SK-N-SH (cell line): ENCODE measurements at regions not wholly inside any gene's neighbourhood (a gene's known extent, or its start where the extent isn't known, plus 50 kb on each side); places are given as distances from the start of the nearest gene placed in this dataset.
A peak's percentile ranks its signal among the peaks of the same experiment; 100 is the strongest.

Source experiments
- CTCF ChIA-PET: fragments of 300-600, 350-600 bp; formaldehyde crosslinking; extraction: SDS; loops from one replicate; lab custom pipeline; 2021; lab: Yijun Ruan, JAX
- POLR2A ChIA-PET: fragments of 350-600 bp; sonication (Branson Sonifier 250); formaldehyde crosslinking; extraction: SDS; loops from one replicate; lab custom pipeline; 2020; ENCODE audit warnings: antibody characterized with exemption, inconsistent platforms; lab: Yijun Ruan, JAX
- DNase-seq: peaks from one replicate; pipeline ENCODE4 v3.0.0; 2012
- H2AFZ ChIP-seq: fragments of 200-600 bp; sonication (generic); 2 replicates; pipeline ENCODE4 v1.8.1; 2016; ENCODE audit warnings: antibody characterized with exemption, mild to moderate bottlenecking, low read depth
- H3F3A ChIP-seq: fragments of 200-600 bp; sonication (generic); replicated peaks from 2 replicates; pipeline ENCODE3; 2016; ENCODE audit warnings: antibody characterized with exemption, mild to moderate bottlenecking; ENCODE audit not compliant: insufficient read depth
- H3K27ac ChIP-seq, 2 experiments: fragments of 200-500 bp in 1 of 2; fragments of 200-600 bp in 1 of 2; sonication (Bioruptor generic) in 1 of 2; sonication (generic), shearing (Covaris generic) in 1 of 2; 2 replicates each; pipeline versions ENCODE4 v1.5.1 to v1.6.1; 2014 to 2016; ENCODE audit warnings: low read depth in 2 of 2, inconsistent platforms in 1 of 2, low read length in 1 of 2, mild to moderate bottlenecking in 1 of 2, mixed read lengths in 1 of 2
- H3K27me3 ChIP-seq: fragments of 200-600 bp; sonication (generic), shearing (Covaris generic); 2 replicates; pipeline ENCODE4 v1.6.1; 2016; ENCODE audit warnings: mixed run types; ENCODE audit not compliant: insufficient read depth
- H3K36me3 ChIP-seq, 2 experiments: fragments of 200-500 bp in 1 of 2; fragments of 200-600 bp in 1 of 2; sonication (Bioruptor generic) in 1 of 2; sonication (generic) in 1 of 2; replicated peaks in 1 of 2; 2 replicates each; pipeline versions ENCODE3 to v1.5.1; 2014 to 2016; ENCODE audit warnings: low read length in 1 of 2, mild to moderate bottlenecking in 1 of 2; ENCODE audit not compliant: insufficient read depth in 2 of 2, control insufficient read depth in 1 of 2
- H3K4me1 ChIP-seq, 2 experiments: fragments of 200-500 bp in 1 of 2; fragments of 200-600 bp in 1 of 2; sonication (Bioruptor generic) in 1 of 2; sonication (generic), shearing (Covaris generic) in 1 of 2; 2 replicates each; pipeline versions ENCODE4 v1.5.1 to v1.6.1; 2014 to 2016; ENCODE audit warnings: low read depth in 1 of 2, low read length in 1 of 2, mixed run types in 1 of 2; ENCODE audit not compliant: insufficient read depth in 2 of 2, control insufficient read depth in 1 of 2
- H3K4me2 ChIP-seq: fragments of 200-600 bp; sonication (generic), shearing (Covaris generic); 2 replicates; pipeline ENCODE4 v1.6.1; 2017; ENCODE audit warnings: mixed run types
- H3K4me3 ChIP-seq, 2 experiments: fragments of 200-500 bp in 1 of 2; fragments of 200-600 bp in 1 of 2; sonication (Bioruptor generic) in 1 of 2; sonication (generic), shearing (Covaris generic) in 1 of 2; 2 replicates each; pipeline versions ENCODE4 v1.5.1 to v1.8.1; 2014 to 2016; ENCODE audit warnings: low read depth in 2 of 2, inconsistent platforms in 1 of 2, low read length in 1 of 2, mild to moderate bottlenecking in 1 of 2, mixed read lengths in 1 of 2, moderate library complexity in 1 of 2
- H3K79me2 ChIP-seq: fragments of 200-600 bp; sonication (generic); 2 replicates; pipeline ENCODE4 v1.8.1; 2017; ENCODE audit warnings: mild to moderate bottlenecking; ENCODE audit not compliant: insufficient read depth
- H3K9ac ChIP-seq: fragments of 200-600 bp; sonication (generic); 2 replicates; pipeline ENCODE4 v1.6.1; 2017; ENCODE audit warnings: mixed run types
- H3K9me2 ChIP-seq: fragments of 200-600 bp; sonication (generic); 2 replicates; pipeline ENCODE4 v1.6.1; 2017; ENCODE audit warnings: mixed run types
- H3K9me3 ChIP-seq: fragments of 200-600 bp; sonication (generic); 2 replicates; pipeline ENCODE4 v1.6.1; 2017; ENCODE audit warnings: mixed run types, mild to moderate bottlenecking, moderate library complexity
- H4K20me1 ChIP-seq: fragments of 200-600 bp; sonication (generic); 2 replicates; pipeline ENCODE4 v1.6.1; 2017; ENCODE audit warnings: mild to moderate bottlenecking, mixed run types; ENCODE audit not compliant: insufficient read depth
- CHD2 ChIP-seq: fragments of 150-350 bp; IDR thresholded peaks from 2 replicates; pipeline ENCODE4 v1.6.1; 2018; ENCODE audit warnings: low read length; ENCODE audit not compliant: partially characterized antibody
- ELF1 ChIP-seq: IDR thresholded peaks from 2 replicates; pipeline ENCODE4 v1.4.0; 2012
- EP300 ChIP-seq, 2 experiments: IDR thresholded peaks; 2 replicates each; pipeline versions ENCODE4 v1.4.0 to v1.6.1; 2012; ENCODE audit warnings: borderline replicate concordance in 1 of 2, low read depth in 1 of 2, low read length in 1 of 2
- GABPA ChIP-seq: IDR thresholded peaks from 2 replicates; pipeline ENCODE4 v1.4.0; 2012; ENCODE audit warnings: low read depth, mild to moderate bottlenecking
- GATA2 ChIP-seq: sonication (generic); formaldehyde crosslinking; IDR thresholded peaks from 2 replicates; pipeline ENCODE4 v1.5.0; 2020; ENCODE audit warnings: mild to moderate bottlenecking, missing genetic modification reagents
- MXI1 ChIP-seq: IDR thresholded peaks from 2 replicates; pipeline ENCODE4 v1.6.1; 2012; ENCODE audit warnings: mild to moderate bottlenecking, low read depth, low read length, improper control_type of control experiment
- PBX3 ChIP-seq: IDR thresholded peaks from 2 replicates; pipeline ENCODE4; 2012
- POLR2AphosphoS5 ChIP-seq: IDR thresholded peaks from 2 replicates; pipeline ENCODE4 v1.6.1; 2012; ENCODE audit warnings: low read depth, low read length
- RCOR1 ChIP-seq: fragments of 150-350 bp; IDR thresholded peaks from 2 replicates; pipeline ENCODE4 v1.6.1; 2017; ENCODE audit warnings: antibody characterized with exemption, low read length
- REST ChIP-seq: IDR thresholded peaks from 2 replicates; pipeline ENCODE4 v1.6.1; 2012; ENCODE audit warnings: mild to moderate bottlenecking, low read depth, low read length, moderate library complexity
- RFX5 ChIP-seq: IDR thresholded peaks from 2 replicates; pipeline ENCODE4 v1.6.1; 2012; ENCODE audit warnings: mild to moderate bottlenecking, improper control_type of control experiment, low read length
- SIN3A ChIP-seq: IDR thresholded peaks from 2 replicates; pipeline ENCODE4 v1.6.1; 2012; ENCODE audit warnings: low read depth, mild to moderate bottlenecking, low read length, moderate library complexity, borderline replicate concordance
- TAF1 ChIP-seq: IDR thresholded peaks from 2 replicates; pipeline ENCODE4 v1.6.1; 2012; ENCODE audit warnings: low read depth, mild to moderate bottlenecking, low read length, moderate library complexity, borderline replicate concordance
- TCF12 ChIP-seq: IDR thresholded peaks from 2 replicates; pipeline ENCODE4 v1.4.0; 2012
- USF1 ChIP-seq: IDR thresholded peaks from 2 replicates; pipeline ENCODE4 v1.4.0; 2012; ENCODE audit warnings: low read depth, borderline replicate concordance
- YY1 ChIP-seq: IDR thresholded peaks from 2 replicates; pipeline ENCODE4 v1.4.0; 2012; ENCODE audit warnings: low read depth, mild to moderate bottlenecking
- WGBS: methylation state at CpG from one replicate; pipeline ENCODE4 v1.1.6; 2017; ENCODE audit warnings: low lambda C conversion rate; 5-methylcytosine and 5-hydroxymethylcytosine counted together

- Histone ChIP-seq H3K4me1 (no peaks in the 10 kb centered on the region; a peak in 2 of 4 replicates), H3K27ac (no peak overlapping the region), H3K36me3 (no peaks in the 10 kb centered on the region), H3K9me3 (no peaks in the 10 kb centered on the region), H3K27me3 (no peaks in the 10 kb centered on the region), H2AFZ (no peak overlapping the region), H4K20me1 (no peaks in the 10 kb centered on the region), H3K79me2 (no peaks in the 10 kb centered on the region), H3K4me3 (no peak overlapping the region), H3K9ac (no peak overlapping the region), H3F3A (no peaks in the 10 kb centered on the region), H3K4me2 (no peak overlapping the region), H3K9me2 (no peaks in the 10 kb centered on the region; the same call in 1 of the 2 replicates)
- peak; percentile 41 for DNase-seq
- POLR2A ChIA-PET = no interaction called here
- TF ChIP-seq EP300 (IDR thresholded peaks at IDR 0.05; ENCODE audit: borderline replicate concordance in 1 of 2, low read depth in 1 of 2, low read length in 1 of 2) = 0 out of 4 replicates have a peak, but pooled peaks of 1 of the 2 experiments have one; percentile 22
- no peak for TF ChIP-seq PBX3
- TF ChIP-seq TCF12 = no peak
- no peak for TF ChIP-seq MXI1
- no peak for TF ChIP-seq REST
- no peak for TF ChIP-seq RFX5
- no peak for TF ChIP-seq YY1
- no peak for TF ChIP-seq ELF1
- no peak for TF ChIP-seq USF1
- TF ChIP-seq POLR2AphosphoS5 = no peak
- TF ChIP-seq TAF1 = no peak
- TF ChIP-seq GABPA = no peak
- TF ChIP-seq SIN3A = no peak
- TF ChIP-seq GATA2 (CRISPR knock-in tag) = peak; percentile 72
- peak; percentile 58; the same call in 1 of the 2 replicates for TF ChIP-seq RCOR1
- peak; percentile 22 for TF ChIP-seq CHD2
- CTCF ChIA-PET = no interaction called here
- 5% methylated on average over 2 of the region's 2 CpGs for WGBS
Observed at GRCh38 chr4:136306361-136306760, 1225.9 kb downstream of the PCDH18 start.
